ENCODE measurements at regions not wholly inside any gene's neighbourhood (a gene's known extent, or its start where the extent isn't known, plus 50 kb on each side); places are given as distances from the start of the nearest gene placed in this dataset.
A peak's percentile ranks its signal among the peaks of the same experiment; 100 is the strongest.

DNA sequence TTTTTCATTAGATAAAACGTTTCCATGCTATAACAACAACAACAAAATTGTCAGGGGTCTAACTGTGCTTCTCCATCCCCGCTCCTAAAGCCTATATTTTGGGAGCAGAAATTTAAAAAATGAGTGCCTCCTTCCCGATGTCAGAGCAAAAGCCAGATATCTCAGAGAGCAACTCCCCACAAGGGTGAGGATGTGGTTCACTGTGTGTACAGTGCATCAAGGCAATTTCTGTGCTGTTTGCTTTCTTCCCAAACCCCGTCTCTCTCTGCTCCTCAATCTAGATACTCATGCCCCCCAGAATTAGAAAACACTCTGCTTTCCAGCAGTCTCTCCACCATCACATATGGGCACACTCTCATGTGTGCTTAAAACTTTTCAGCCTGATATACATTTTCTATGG lies 76.7 kb upstream of the MBNL1 start:
- H3K9ac ChIP-seq (ENCODE audit: low read length in 2 of 2) = no peak overlapping the region
- no peak overlapping the region for H3K4me3 ChIP-seq (ENCODE audit: low read length in 2 of 2)
- no peaks in the 10 kb centered on the region for H3K27me3 ChIP-seq (ENCODE audit: control insufficient read depth in 1 of 2, insufficient read depth in 2 of 2, low read length in 2 of 2)
- H3K9me3 ChIP-seq (ENCODE audit: control insufficient read depth in 2 of 2, low read length in 2 of 2) = no peaks in the 10 kb centered on the region
- H3K4me1 ChIP-seq (ENCODE audit: control insufficient read depth, insufficient read depth, low read length) = no peaks in the 10 kb centered on the region
- H3K27ac ChIP-seq (ENCODE audit: low read length) = no peak overlapping the region
- H3K36me3 ChIP-seq (ENCODE audit: control insufficient read depth in 2 of 2, insufficient read depth in 2 of 2, low read length in 2 of 2) = no peaks in the 10 kb centered on the region

DNA sequence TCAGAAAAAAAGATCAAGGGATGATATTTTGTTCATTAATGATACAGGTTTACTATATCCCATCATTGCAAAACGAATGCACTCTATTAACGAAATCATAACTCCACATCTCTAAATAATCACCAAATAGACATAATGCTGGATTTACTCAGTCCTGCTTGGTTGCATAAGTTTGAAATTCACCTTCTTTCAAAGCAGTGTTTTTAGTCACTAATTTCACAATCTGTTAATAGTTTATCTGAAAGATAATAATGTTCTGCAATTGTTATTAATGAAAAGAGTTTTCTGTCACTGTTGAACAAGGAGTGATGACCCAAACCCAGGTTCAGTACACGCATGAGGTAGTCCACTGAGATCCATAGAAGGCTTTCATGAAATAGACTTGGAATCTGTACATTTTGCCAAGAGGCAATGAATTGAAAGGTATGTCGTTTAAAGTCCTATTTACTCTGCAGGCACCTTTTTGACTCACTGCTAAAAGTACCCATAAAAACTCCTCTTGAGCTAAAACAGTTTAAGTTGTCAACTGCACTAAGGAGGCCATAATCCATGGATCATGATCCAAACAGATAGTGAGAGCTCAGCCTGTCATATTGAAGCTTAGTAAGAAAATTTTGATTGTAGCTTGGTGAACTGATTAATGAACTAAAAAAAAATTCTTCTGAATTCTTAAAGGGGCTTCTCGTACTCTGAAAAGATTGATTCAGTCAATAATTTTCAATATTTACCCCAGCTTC lies 75.6 kb upstream of the MBNL1 start:
- H3K4me1 ChIP-seq (ENCODE audit: control insufficient read depth, insufficient read depth, low read length) = no peaks in the 10 kb centered on the region
- no peaks in the 10 kb centered on the region for H3K27me3 ChIP-seq (ENCODE audit: control insufficient read depth in 1 of 2, insufficient read depth in 2 of 2, low read length in 2 of 2)
- H3K9me3 ChIP-seq (ENCODE audit: control insufficient read depth in 2 of 2, low read length in 2 of 2) = no peaks in the 10 kb centered on the region
- no peak overlapping the region for H3K27ac ChIP-seq (ENCODE audit: low read length)
- no peaks in the 10 kb centered on the region for H3K36me3 ChIP-seq (ENCODE audit: control insufficient read depth in 2 of 2, insufficient read depth in 2 of 2, low read length in 2 of 2)
- H3K9ac ChIP-seq (ENCODE audit: low read length in 2 of 2) = no peak overlapping the region
- no peak overlapping the region for H3K4me3 ChIP-seq (ENCODE audit: low read length in 2 of 2)

DNA sequence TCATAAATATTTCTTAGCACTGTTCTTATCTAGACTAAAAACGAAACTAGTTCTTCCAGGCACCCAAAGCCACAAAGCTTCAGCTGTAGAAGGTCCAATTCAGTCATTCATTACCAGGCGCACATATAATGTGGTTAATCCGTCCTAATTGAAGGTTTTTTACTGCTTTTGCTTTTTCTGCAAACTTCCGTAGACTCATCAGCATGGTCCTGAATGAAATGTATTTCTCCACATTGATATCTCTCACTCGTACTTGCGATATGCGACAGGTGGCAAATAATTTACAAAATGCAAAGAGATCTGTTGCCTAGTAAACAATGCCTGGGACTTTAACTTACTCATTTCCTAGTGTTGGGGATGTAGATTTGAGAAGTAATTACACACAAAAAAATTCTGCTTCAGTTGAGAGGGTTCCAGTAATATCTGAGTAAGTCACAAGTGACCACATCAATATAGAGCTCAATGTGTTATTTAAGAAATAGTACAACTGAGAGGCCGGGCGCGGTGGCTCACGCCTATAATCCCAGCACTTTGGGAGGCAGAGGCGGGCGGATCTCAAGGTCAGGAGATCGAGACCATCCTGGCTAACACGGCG lies 75.0 kb upstream of the MBNL1 start:
- H3K4me3 ChIP-seq (ENCODE audit: low read length in 2 of 2) = no peak overlapping the region
- H3K27ac ChIP-seq (ENCODE audit: low read length) = no peak overlapping the region
- no peaks in the 10 kb centered on the region for H3K36me3 ChIP-seq (ENCODE audit: control insufficient read depth in 2 of 2, insufficient read depth in 2 of 2, low read length in 2 of 2)
- H3K9ac ChIP-seq (ENCODE audit: low read length in 2 of 2) = no peak overlapping the region
- no peaks in the 10 kb centered on the region for H3K9me3 ChIP-seq (ENCODE audit: control insufficient read depth in 2 of 2, low read length in 2 of 2)
- H3K27me3 ChIP-seq (ENCODE audit: control insufficient read depth in 1 of 2, insufficient read depth in 2 of 2, low read length in 2 of 2) = no peaks in the 10 kb centered on the region
- H3K4me1 ChIP-seq (ENCODE audit: control insufficient read depth, insufficient read depth, low read length) = peaks cover 6% of the 10 kb centered on the region

DNA sequence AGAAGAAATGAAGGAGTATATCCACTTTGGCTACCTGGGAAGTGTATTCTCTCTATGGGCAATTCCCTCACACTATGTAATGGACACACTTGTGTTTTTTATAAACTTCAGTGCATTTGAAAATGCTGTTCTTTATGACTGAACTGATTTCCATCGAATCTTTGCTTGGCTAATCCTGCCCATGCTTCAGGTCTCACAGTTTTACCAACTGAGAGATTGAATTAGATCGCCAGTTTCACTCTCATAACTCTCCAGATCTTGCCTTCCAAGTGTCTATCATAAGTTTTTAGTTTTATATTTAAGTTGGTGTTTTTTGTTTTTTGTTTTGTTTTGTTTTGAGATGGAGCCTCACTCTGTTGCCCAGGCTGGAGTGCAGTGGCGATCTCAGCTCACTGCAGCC lies 73.5 kb upstream of the MBNL1 start:
- Histone ChIP-seq H3K4me3 (ENCODE audit: low read length in 2 of 2) (no peak overlapping the region), H3K27ac (ENCODE audit: low read length) (no peak overlapping the region), H3K4me1 (ENCODE audit: control insufficient read depth, insufficient read depth, low read length) (peaks cover 9% of the 10 kb centered on the region), H3K36me3 (ENCODE audit: control insufficient read depth in 2 of 2, insufficient read depth in 2 of 2, low read length in 2 of 2) (no peaks in the 10 kb centered on the region), H3K9me3 (ENCODE audit: control insufficient read depth in 2 of 2, low read length in 2 of 2) (no peaks in the 10 kb centered on the region), H3K9ac (ENCODE audit: low read length in 2 of 2) (no peak overlapping the region), H3K27me3 (ENCODE audit: control insufficient read depth in 1 of 2, insufficient read depth in 2 of 2, low read length in 2 of 2) (no peaks in the 10 kb centered on the region)

DNA sequence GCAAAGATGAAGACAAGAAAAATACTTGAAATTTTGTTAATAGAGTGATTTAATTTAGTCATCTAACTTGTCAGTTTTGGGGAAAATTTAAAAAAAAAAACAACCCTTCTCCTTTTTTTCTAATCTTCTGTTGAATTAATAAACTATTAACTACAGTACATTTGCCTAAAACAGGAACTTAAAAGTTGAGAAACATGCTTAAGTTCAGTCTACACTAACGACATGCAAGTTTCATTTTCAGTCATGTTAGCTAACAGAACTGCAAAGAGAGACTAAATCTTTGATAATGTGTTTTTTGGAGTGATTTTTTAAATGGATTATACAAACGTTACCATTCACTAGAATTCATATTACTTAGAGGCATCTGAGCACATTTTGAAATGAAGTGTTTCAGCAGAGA lies 71.9 kb upstream of the MBNL1 start:
- Histone ChIP-seq H3K27ac (ENCODE audit: low read length) (no peak overlapping the region), H3K4me1 (ENCODE audit: control insufficient read depth, insufficient read depth, low read length) (peaks cover 9% of the 10 kb centered on the region), H3K9me3 (ENCODE audit: control insufficient read depth in 2 of 2, low read length in 2 of 2) (no peaks in the 10 kb centered on the region), H3K27me3 (ENCODE audit: control insufficient read depth in 1 of 2, insufficient read depth in 2 of 2, low read length in 2 of 2) (no peaks in the 10 kb centered on the region), H3K9ac (ENCODE audit: low read length in 2 of 2) (peak overlapping the region in 1 of 2 donors; percentile 27), H3K36me3 (ENCODE audit: control insufficient read depth in 2 of 2, insufficient read depth in 2 of 2, low read length in 2 of 2) (no peaks in the 10 kb centered on the region), H3K4me3 (ENCODE audit: low read length in 2 of 2) (peak overlapping the region in 1 of 2 donors; percentile 54)

DNA sequence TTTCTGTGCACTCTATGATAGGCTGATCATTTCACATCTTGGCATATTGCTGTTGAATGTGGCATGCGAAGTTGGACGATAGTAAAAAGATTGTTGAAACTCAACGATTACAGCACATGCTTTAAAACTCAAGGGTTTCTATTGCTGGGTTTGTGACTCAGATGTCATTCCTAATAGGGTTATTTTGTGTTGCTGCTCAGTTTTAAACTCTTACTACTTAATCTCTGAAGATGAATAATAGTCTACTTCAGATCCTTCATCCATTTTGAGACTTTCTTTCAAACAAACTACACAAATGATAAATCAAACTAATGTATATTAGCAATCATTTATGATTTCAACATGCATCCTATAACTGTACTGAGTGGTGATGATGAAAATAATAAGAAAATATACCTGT lies 71.3 kb upstream of the MBNL1 start:
- Histone ChIP-seq H3K4me3 (ENCODE audit: low read length in 2 of 2) (peak overlapping the region in 1 of 2 donors; percentile 3), H3K4me1 (ENCODE audit: control insufficient read depth, insufficient read depth, low read length) (peaks cover 9% of the 10 kb centered on the region), H3K9ac (ENCODE audit: low read length in 2 of 2) (peak overlapping the region in 1 of 2 donors; percentile 27), H3K9me3 (ENCODE audit: control insufficient read depth in 2 of 2, low read length in 2 of 2) (no peaks in the 10 kb centered on the region), H3K27ac (ENCODE audit: low read length) (peak overlapping the region; percentile 70), H3K27me3 (ENCODE audit: control insufficient read depth in 1 of 2, insufficient read depth in 2 of 2, low read length in 2 of 2) (no peaks in the 10 kb centered on the region), H3K36me3 (ENCODE audit: control insufficient read depth in 2 of 2, insufficient read depth in 2 of 2, low read length in 2 of 2) (no peaks in the 10 kb centered on the region)

DNA sequence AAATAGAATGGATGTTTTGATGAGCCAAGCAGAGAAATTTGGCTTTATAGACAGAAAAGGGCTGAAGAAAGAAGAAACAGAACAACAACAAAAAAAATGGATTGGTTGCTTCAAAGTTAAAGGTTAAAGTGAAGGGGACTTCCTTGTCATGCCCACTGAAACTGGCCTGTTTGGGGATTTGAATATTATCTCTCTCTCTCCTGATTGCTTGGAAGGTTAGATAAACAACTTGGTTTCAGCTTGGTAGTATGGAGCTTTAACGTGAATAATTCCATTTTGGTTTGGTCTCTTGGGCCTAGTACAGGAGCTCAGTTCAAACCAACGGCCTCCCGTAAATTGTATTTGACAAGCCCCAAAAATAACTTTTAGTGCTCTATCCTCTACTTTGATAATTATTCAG lies 70.8 kb upstream of the MBNL1 start:
- peaks cover 10% of the 10 kb centered on the region for H3K4me1 ChIP-seq (ENCODE audit: control insufficient read depth, insufficient read depth, low read length)
- H3K27ac ChIP-seq (ENCODE audit: low read length) = peak overlapping the region; percentile 70
- H3K9ac ChIP-seq (ENCODE audit: low read length in 2 of 2) = peak overlapping the region in 1 of 2 donors; percentile 27
- H3K4me3 ChIP-seq (ENCODE audit: low read length in 2 of 2) = peak overlapping the region in 1 of 2 donors; percentile 2
- no peaks in the 10 kb centered on the region for H3K27me3 ChIP-seq (ENCODE audit: control insufficient read depth in 1 of 2, insufficient read depth in 2 of 2, low read length in 2 of 2)
- H3K36me3 ChIP-seq (ENCODE audit: control insufficient read depth in 2 of 2, insufficient read depth in 2 of 2, low read length in 2 of 2) = no peaks in the 10 kb centered on the region
- no peaks in the 10 kb centered on the region for H3K9me3 ChIP-seq (ENCODE audit: control insufficient read depth in 2 of 2, low read length in 2 of 2)

DNA sequence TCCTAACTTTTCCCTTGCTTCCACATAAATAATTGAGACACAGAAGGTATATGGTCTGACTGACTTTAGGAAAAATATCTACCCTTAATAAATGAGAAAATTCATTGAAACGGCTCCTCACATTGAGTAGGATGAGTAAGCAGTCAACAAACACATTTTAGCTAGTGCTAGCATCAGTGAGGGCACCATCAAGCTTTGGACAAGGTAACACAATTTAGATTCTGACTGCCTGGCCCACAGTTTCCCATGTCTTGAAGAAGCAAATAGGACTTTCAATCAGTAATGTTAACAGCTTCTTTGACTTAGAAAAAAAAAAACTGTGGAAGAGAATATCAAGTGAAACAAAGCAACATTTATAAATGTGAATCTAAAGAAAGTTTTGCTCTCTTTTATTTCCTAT lies 70.1 kb upstream of the MBNL1 start:
- Histone ChIP-seq H3K9me3 (ENCODE audit: control insufficient read depth in 2 of 2, low read length in 2 of 2) (no peaks in the 10 kb centered on the region), H3K4me3 (ENCODE audit: low read length in 2 of 2) (no peak overlapping the region), H3K27me3 (ENCODE audit: control insufficient read depth in 1 of 2, insufficient read depth in 2 of 2, low read length in 2 of 2) (no peaks in the 10 kb centered on the region), H3K4me1 (ENCODE audit: control insufficient read depth, insufficient read depth, low read length) (peaks cover 13% of the 10 kb centered on the region), H3K36me3 (ENCODE audit: control insufficient read depth in 2 of 2, insufficient read depth in 2 of 2, low read length in 2 of 2) (no peaks in the 10 kb centered on the region), H3K9ac (ENCODE audit: low read length in 2 of 2) (no peak overlapping the region), H3K27ac (ENCODE audit: low read length) (peak overlapping the region; percentile 70)

DNA sequence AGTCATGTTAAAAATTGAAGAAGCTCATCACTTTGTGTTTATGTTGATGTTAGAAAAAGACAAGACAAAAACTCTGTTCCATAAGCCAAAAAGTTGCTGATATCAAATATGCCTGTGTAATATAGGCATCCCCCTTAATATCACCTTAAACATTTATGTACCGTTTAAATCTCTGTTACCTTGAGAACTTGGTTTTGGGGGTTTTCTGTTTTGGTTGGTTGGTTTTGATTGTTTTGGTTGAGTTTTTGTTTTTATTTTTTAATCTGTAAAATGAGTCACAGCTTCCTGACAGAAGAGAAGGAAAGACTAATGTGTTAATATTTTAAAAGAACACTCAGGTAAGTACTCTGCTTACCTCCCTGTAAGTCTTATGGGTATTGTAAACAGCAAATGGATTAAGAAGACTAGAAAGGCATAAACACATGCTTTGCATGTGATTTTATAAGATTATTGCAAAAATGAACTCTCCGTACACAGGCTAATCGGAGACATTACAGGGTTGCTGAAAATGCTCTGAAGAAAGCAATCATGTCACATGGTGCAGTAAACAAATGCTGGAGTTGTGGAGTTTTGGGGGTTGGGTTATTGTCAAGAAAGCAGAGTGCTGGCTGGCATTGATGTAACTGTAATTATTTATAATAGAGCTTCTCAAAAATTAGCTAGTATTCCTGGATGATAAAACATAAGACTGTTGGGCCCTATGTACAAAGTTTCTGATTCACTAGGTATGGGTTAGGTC lies 69.5 kb upstream of the MBNL1 start:
- Histone ChIP-seq H3K9me3 (ENCODE audit: control insufficient read depth in 2 of 2, low read length in 2 of 2) (no peaks in the 10 kb centered on the region), H3K27ac (ENCODE audit: low read length) (peak overlapping the region; percentile 70), H3K27me3 (ENCODE audit: control insufficient read depth in 1 of 2, insufficient read depth in 2 of 2, low read length in 2 of 2) (no peaks in the 10 kb centered on the region), H3K9ac (ENCODE audit: low read length in 2 of 2) (peak overlapping the region in 1 of 2 donors; percentile 39), H3K4me3 (ENCODE audit: low read length in 2 of 2) (peak overlapping the region in 1 of 2 donors; percentile 1), H3K36me3 (ENCODE audit: control insufficient read depth in 2 of 2, insufficient read depth in 2 of 2, low read length in 2 of 2) (no peaks in the 10 kb centered on the region), H3K4me1 (ENCODE audit: control insufficient read depth, insufficient read depth, low read length) (peaks cover 13% of the 10 kb centered on the region)

DNA sequence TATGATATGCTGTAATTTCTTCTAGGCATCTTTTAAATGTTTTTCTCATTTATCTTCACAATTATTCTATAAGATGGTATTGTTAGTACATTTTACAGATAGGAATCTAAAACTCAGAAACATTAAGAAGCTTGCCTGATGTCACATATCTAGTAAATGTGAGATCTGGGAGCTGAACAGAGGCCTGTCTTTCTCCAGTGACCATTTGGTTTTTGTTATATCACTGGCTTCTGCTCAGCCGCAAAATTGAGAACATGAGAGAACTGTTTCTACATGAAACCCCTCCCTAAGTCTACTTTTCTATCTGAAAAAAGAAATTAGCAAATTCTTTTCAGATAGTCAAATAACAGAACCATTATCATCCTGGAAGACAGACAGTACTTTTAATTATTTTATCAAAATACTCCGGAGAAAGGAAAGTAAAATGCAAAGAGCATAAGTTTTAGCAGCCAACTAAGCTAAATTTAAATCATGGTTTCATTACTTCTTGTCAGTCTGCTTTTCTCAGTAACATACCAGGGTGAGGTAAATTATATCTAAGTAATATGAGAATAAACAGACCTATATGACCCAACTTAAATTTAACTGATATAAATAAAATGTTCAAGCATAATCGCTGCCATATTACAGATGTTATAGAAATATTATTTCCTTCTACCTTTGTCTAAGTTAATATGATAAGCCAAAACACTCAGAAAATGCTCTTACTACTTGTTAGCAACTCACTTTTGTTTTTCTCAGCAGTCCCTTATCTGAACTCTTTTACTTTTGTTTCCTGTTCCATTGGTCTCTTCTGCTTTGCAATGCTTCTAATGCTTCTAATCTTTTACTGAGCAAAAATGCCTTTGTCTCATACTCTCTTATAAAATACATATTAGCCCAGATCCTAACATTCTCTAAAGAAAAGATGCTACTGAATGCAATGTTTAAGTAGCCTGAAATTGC lies 68.0 kb upstream of the MBNL1 start:
- peaks cover 13% of the 10 kb centered on the region for H3K4me1 ChIP-seq (ENCODE audit: control insufficient read depth, insufficient read depth, low read length)

More for the DNA sequence above, 68.0 kb upstream of the MBNL1 start:
- Histone ChIP-seq H3K9me3 (ENCODE audit: control insufficient read depth in 2 of 2, low read length in 2 of 2) (no peaks in the 10 kb centered on the region), H3K9ac (ENCODE audit: low read length in 2 of 2) (peak overlapping the region; percentile 22 to 47), H3K27me3 (ENCODE audit: control insufficient read depth in 1 of 2, insufficient read depth in 2 of 2, low read length in 2 of 2) (no peaks in the 10 kb centered on the region), H3K36me3 (ENCODE audit: control insufficient read depth in 2 of 2, insufficient read depth in 2 of 2, low read length in 2 of 2) (no peaks in the 10 kb centered on the region), H3K4me3 (ENCODE audit: low read length in 2 of 2) (peak overlapping the region; percentile 47 to 60), H3K27ac (ENCODE audit: low read length) (peak overlapping the region; percentile 70)
